ENCODE measurements at regions not wholly inside any gene's neighbourhood (a gene's known extent, or its start where the extent isn't known, plus 50 kb on each side); places are given as distances from the start of the nearest gene placed in this dataset.

- Histone ChIP-seq H3K4me2 (ENCODE audit: low read depth, low read length, poor library complexity, severe bottlenecking) (no peak overlapping the region), H3K36me3 (ENCODE audit: low read length) (no peaks in the 10 kb centered on the region), H3K9me3 (ENCODE audit: insufficient read depth, low read length) (no peaks in the 10 kb centered on the region), H3K4me3 (ENCODE audit: insufficient read depth, low read length, poor library complexity, severe bottlenecking) (no peak overlapping the region), H2AFZ (ENCODE audit: low read depth, low read length, severe bottlenecking) (no peak overlapping the region), H3K9me2 (replicated peaks; ENCODE audit: insufficient read depth, low read length) (no peaks in the 10 kb centered on the region), H3K9ac (ENCODE audit: low read length) (no peak overlapping the region), H3K79me2 (ENCODE audit: insufficient read depth, low read length) (no peaks in the 10 kb centered on the region), H3K27ac (ENCODE audit: low read depth, low read length) (no peak overlapping the region), H3K27me3 (ENCODE audit: low read length) (no peaks in the 10 kb centered on the region), H3F3A (ENCODE audit: insufficient read depth) (no peaks in the 10 kb centered on the region), H4K20me1 (ENCODE audit: low read depth, low read length) (no peaks in the 10 kb centered on the region)
- TF ChIP-seq EZH2phosphoT487 (conservative IDR thresholded peaks at IDR 0.05; ENCODE audit: low read length), result no peak
- TF ChIP-seq CTCF (IDR thresholded peaks at IDR 0.05; ENCODE audit: insufficient read depth, low read length, poor library complexity, severe bottlenecking), result no peak
These were observed 384.2 kb downstream of the TLL1 start for GRCh38 chr4:166257276-166257675.

- no peaks in the 10 kb centered on the region for H4K20me1 ChIP-seq (ENCODE audit: low read depth, low read length)
- H3K79me2 ChIP-seq (ENCODE audit: insufficient read depth, low read length), result no peaks in the 10 kb centered on the region
- no peak overlapping the region for H2AFZ ChIP-seq (ENCODE audit: low read depth, low read length, severe bottlenecking)
- H3F3A ChIP-seq (ENCODE audit: insufficient read depth), result no peaks in the 10 kb centered on the region
- H3K4me2 ChIP-seq (ENCODE audit: low read depth, low read length, poor library complexity, severe bottlenecking), result no peak overlapping the region
- no peak overlapping the region for H3K27ac ChIP-seq (ENCODE audit: low read depth, low read length)
- no peaks in the 10 kb centered on the region for H3K9me2 ChIP-seq (replicated peaks; ENCODE audit: insufficient read depth, low read length)
- H3K9me3 ChIP-seq (ENCODE audit: insufficient read depth, low read length), result no peaks in the 10 kb centered on the region
- TF ChIP-seq CTCF (IDR thresholded peaks at IDR 0.05; ENCODE audit: insufficient read depth, low read length, poor library complexity, severe bottlenecking), result no peak
- TF ChIP-seq EZH2phosphoT487 (conservative IDR thresholded peaks at IDR 0.05; ENCODE audit: low read length), result no peak
- no peaks in the 10 kb centered on the region for H3K27me3 ChIP-seq (ENCODE audit: low read length)
- H3K4me3 ChIP-seq (ENCODE audit: insufficient read depth, low read length, poor library complexity, severe bottlenecking), result no peak overlapping the region
- H3K9ac ChIP-seq (ENCODE audit: low read length), result no peak overlapping the region
- no peaks in the 10 kb centered on the region for H3K36me3 ChIP-seq (ENCODE audit: low read length)
These were observed 384.9 kb downstream of the TLL1 start for GRCh38 chr4:166257891-166258290.

- H3K9me2 ChIP-seq (replicated peaks; ENCODE audit: insufficient read depth, low read length), result no peaks in the 10 kb centered on the region
- TF ChIP-seq CTCF (IDR thresholded peaks at IDR 0.05; ENCODE audit: insufficient read depth, low read length, poor library complexity, severe bottlenecking) (no peak), EZH2phosphoT487 (conservative IDR thresholded peaks at IDR 0.05; ENCODE audit: low read length) (no peak)
- H3K4me3 ChIP-seq (ENCODE audit: insufficient read depth, low read length, poor library complexity, severe bottlenecking), result no peak overlapping the region
- no peaks in the 10 kb centered on the region for H4K20me1 ChIP-seq (ENCODE audit: low read depth, low read length)
- no peaks in the 10 kb centered on the region for H3K9me3 ChIP-seq (ENCODE audit: insufficient read depth, low read length)
- H3K27ac ChIP-seq (ENCODE audit: low read depth, low read length), result no peak overlapping the region
- H3K9ac ChIP-seq (ENCODE audit: low read length), result no peak overlapping the region
- no peaks in the 10 kb centered on the region for H3K27me3 ChIP-seq (ENCODE audit: low read length)
- no peak overlapping the region for H2AFZ ChIP-seq (ENCODE audit: low read depth, low read length, severe bottlenecking)
- no peak overlapping the region for H3K4me2 ChIP-seq (ENCODE audit: low read depth, low read length, poor library complexity, severe bottlenecking)
- no peaks in the 10 kb centered on the region for H3K79me2 ChIP-seq (ENCODE audit: insufficient read depth, low read length)
- H3F3A ChIP-seq (ENCODE audit: insufficient read depth), result no peaks in the 10 kb centered on the region
- no peaks in the 10 kb centered on the region for H3K36me3 ChIP-seq (ENCODE audit: low read length)
These were observed 386.0 kb downstream of the TLL1 start for GRCh38 chr4:166259081-166259480.

All from SU-DHL-6 (cell line).